AG10803 (cell line): ENCODE measurements at regions not wholly inside any gene's neighbourhood (a gene's known extent, or its start where the extent isn't known, plus 50 kb on each side); places are given as distances from the start of the nearest gene placed in this dataset.

Experiments
- DNase-seq: peaks from one replicate; pipeline ENCODE4 v3.0.0; 2010; ENCODE audit warnings: low read depth
- H3K4me3 ChIP-seq: 2 replicates; pipeline ENCODE4 v1.5.1; 2011; ENCODE audit warnings: mild to moderate bottlenecking, low read length, control low read depth
- TF ChIP-seq, protein P1 (sequence below): conservative IDR thresholded peaks from 2 replicates; pipeline ENCODE4 v1.5.1; 2011; ENCODE audit warnings: mild to moderate bottlenecking, low read length, control low read depth, inconsistent platforms

DNA sequence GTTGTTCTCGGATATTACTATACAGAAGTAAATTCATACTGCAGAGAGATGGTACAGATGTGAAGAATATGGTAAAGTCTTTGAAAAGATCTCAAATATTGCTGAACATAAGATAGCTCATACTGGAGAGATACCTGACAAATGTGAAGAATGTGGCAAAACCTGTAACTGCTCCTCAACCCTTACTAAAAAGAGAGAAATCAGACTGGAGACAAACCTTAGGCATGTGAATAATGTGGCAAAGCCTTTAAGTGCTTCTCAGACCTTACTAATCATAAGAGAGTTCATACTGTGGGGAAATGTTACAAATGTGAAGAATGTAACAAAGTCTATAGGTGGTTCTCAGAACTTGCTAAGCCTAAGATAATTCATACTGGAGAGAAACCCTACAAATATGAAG lies 986.0 kb upstream of the TSPY4 start:
- TF ChIP-seq, protein P1, sequence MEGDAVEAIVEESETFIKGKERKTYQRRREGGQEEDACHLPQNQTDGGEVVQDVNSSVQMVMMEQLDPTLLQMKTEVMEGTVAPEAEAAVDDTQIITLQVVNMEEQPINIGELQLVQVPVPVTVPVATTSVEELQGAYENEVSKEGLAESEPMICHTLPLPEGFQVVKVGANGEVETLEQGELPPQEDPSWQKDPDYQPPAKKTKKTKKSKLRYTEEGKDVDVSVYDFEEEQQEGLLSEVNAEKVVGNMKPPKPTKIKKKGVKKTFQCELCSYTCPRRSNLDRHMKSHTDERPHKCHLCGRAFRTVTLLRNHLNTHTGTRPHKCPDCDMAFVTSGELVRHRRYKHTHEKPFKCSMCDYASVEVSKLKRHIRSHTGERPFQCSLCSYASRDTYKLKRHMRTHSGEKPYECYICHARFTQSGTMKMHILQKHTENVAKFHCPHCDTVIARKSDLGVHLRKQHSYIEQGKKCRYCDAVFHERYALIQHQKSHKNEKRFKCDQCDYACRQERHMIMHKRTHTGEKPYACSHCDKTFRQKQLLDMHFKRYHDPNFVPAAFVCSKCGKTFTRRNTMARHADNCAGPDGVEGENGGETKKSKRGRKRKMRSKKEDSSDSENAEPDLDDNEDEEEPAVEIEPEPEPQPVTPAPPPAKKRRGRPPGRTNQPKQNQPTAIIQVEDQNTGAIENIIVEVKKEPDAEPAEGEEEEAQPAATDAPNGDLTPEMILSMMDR: no peak
- DNase-seq: no peak
- H3K4me3 ChIP-seq: no peak overlapping the region

DNA sequence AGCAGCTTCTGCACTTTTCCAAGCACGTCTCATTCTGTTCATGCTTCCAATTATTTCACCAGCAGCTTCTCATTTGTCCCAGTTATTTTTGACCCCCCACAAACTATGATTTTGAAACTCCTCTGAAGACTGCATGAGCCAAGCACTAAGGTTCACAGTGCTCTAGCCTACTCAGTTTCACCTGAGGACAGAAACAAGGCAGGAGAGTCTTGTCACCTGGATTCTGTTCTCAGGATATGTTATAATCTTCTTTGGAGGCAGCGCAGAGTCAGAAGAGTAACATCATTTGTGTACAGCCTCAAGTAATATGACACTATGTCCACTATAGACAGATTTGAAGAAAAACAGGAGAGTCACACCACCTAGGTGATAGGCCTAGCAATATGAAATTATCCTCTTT lies 985.1 kb upstream of the TSPY4 start:
- TF ChIP-seq, protein P1: no peak
- DNase-seq: no peak
- H3K4me3 ChIP-seq: no peak overlapping the region

DNA sequence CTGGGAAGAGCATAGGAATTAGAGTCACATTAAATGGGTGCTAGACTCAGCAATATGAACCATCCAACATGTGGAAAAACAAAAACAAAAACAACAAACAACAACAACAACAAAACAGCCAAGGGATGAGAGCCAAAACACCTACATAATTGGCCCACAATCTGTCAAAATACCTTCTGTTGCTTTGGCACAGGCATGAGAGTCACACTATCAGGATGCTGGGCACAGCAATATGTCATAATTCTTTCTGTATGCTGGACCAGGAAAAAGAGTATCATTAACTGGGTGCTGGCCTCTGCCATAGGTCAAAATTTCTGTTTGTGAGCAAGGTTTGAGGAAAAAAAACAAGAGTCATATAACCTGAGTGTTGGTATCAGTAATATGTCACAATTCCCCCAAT lies 979.1 kb upstream of the TSPY4 start:
- no peak for DNase-seq
- no peak overlapping the region for H3K4me3 ChIP-seq
- TF ChIP-seq, protein P1: no peak

DNA sequence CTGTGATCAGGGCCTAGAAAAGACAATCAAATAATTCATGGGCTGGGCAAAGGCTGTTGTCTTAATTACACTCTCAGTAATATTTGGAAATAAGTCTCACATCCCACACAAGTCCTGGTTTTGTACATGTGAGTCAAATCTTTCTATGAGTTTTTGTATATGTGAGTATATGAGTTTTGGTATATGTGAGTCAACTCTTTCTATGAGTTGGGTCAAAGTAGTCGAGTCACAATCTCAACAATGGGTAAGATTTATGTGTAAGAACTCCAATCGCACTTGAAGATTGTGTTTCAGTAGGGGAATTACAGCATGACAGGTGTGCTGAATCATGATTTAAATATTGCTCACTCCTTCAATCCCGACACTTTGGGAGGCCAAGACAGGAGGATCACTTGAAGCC lies 975.5 kb upstream of the TSPY4 start:
- no peak overlapping the region for H3K4me3 ChIP-seq
- TF ChIP-seq, protein P1: no peak
- DNase-seq: no peak

DNA sequence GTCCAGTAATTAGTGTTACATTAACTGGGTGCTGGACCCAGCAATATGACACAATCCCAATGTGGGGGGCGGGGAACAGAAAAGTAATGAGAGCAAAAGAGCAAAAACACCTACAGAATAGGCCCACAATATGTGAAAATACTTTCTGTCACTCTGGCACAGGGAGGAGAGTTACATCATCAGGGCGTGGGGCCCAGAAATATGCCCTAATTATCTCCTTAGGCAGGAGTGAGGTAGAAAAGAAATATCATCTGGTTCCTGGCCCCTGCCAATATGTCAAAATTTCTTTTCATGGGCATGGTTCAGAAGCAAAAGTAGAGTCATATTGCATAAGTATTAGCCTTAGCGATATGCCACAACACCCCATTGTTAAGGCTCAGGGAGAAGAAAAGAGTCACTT lies 959.8 kb upstream of the TSPY4 start:
- no peak for DNase-seq

DNA sequence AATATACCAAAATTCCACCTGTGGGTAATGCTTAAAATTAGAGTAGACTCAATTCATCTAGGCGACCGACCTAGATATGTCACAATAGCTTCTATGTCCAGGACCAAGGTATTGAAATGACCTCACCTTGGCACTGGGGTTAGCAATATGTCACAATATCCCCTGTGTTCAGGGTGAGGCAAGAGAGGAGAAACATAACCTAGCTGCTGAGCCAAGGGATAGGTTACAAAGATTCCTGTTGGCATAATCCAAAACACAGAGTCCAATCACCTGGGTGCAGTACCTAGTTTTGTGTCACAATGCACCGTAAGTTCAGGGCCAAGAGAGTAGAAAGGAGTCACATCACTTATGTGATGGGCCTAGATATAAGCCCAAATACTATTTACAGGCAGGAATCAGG lies 957.5 kb upstream of the TSPY4 start:
- TF ChIP-seq, protein P1: no peak
- no peak for DNase-seq
- H3K4me3 ChIP-seq: no peak overlapping the region

More for the DNA sequence above, 959.8 kb upstream of the TSPY4 start:
- H3K4me3 ChIP-seq: no peak overlapping the region
- TF ChIP-seq, protein P1: no peak

DNA sequence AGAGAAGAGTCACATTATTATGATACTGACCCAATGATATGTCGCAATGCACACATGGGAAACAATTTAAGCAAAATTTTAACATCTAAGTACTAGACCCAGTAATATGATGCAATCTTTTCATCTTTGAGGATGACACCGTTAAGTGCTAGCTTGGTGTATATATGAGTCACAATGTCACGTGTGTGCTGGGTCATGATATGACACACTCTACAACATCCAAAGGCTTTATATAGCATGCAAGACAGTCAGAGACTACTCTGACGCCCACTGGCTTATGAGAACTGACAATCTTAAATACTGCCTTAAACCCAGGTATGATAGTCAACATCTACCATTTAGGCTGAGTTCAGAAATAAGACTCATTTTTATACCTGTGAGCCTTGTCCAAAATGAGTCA lies 955.8 kb upstream of the TSPY4 start:
- peak; percentile 3 for DNase-seq
- TF ChIP-seq, protein P1: no peak
- H3K4me3 ChIP-seq: no peak overlapping the region
